ENCODE measurements at regions not wholly inside any gene's neighbourhood (a gene's known extent, or its start where the extent isn't known, plus 50 kb on each side); places are given as distances from the start of the nearest gene placed in this dataset.
"Not testable (repeated sequence)": the region's sequence is repeated elsewhere in the genome, so short reads cannot be mapped to it uniquely, and the experiment has no call there.

GRCh38 chr3:82382831-82383230, 621.4 kb upstream of the GBE1 start:
- FAIRE-seq, result no peak

GRCh38 chr3:82378392-82378791, 616.9 kb upstream of the GBE1 start:
- FAIRE-seq, result no peak

GRCh38 chr3:82376883-82377282, 615.4 kb upstream of the GBE1 start:
- no peak for FAIRE-seq

- FAIRE-seq, result not testable (repeated sequence)
Measured at GRCh38 chr3:82373833-82374232, 612.4 kb upstream of the GBE1 start.

DNA sequence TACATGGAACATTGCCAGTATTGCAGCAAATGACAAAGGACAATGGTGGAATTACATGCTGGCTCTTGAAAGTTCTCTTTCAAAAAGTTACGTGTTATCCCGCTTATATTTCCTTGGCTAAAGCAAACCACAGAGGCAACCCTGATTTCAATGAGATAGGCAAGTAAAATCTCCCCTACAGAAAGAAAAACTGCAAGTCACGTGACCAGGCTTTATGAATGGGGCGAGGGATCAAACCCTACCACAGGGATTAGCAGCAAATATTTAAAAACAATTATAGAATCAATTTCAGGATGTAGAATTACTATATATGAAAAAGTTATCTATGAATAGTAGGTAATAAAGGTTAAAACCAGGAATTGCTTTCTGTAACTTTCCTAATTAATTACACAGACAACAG, 603.4 kb upstream of the GBE1 start:
- FAIRE-seq, result no peak

DNA sequence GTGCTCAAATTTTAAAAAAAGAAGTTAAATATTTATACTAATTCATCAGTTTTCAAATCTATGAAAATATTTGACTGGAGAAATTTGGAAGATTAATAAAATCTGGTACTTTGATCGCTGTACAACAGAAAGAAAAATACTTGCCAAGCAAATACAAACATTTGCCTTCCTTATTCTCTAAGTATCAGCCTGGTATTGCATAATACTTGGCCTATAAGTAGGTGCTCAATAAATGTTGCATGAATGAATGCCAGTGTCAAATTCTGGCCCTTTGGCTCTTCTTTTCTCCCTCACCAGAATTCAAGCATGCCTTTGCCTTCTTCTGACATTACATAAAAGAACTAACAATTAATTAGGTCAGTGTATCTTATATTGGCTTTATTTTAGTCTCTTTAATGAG, 601.7 kb upstream of the GBE1 start:
- no peak for FAIRE-seq

DNA sequence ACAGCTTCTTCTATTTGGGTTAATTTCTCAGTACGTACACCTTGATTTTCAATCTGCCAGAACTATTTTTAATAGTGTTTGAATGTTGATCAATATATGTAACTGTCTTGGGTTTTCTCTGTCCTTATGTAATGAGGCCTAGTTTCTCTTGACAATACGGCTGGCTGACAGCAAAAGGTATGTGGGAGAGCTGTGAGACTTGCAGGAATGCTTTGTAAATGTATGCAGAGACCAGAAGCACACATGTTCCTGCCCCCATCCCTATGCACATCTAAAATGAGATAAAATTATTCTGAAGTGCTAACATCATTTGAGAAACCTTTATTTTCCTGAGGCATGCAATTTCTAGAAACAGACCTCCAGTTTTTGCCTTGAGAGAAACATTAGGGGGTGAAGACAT, 593.8 kb upstream of the GBE1 start:
- no peak for FAIRE-seq

DNA sequence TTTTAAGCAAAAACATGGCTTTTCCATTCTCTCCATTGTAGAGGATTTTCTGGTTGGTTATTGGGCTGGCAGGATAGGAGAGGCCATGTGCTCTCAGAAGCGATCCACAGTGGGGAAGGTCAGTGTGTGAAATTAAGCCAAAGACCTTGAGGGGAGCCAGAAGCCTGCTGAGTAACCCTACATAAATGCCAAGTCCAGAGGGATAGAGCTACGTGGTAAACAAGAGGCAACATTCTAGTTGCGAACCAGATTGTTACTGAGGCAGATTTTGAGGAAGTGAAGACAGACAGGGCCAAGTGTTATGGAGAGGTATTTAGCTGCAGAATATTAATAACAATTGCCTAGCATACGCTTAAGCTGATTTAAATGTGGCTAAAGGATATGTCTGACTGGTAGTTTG, 592.8 kb upstream of the GBE1 start:
- FAIRE-seq, result no peak

- no peak for FAIRE-seq
Measured at GRCh38 chr3:82353306-82354171, 592.1 kb upstream of the GBE1 start.

DNA sequence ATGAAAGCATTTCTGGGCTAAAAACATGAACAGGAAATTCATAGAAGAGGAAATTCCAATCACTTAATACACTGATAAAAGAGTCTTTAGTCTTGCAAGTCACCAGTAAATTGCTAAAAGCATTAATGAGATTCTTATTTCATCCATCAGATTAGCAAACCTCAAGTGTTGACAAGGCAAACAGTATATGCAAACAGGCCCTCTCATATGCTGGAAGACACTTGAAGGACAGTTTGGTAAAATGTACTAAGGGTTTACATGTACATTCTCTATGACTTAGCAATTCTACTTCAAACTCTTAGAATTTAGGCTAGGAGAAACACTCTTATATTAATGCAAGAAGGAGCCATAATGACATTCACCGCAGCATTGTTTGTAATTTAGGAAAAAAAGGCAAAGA, 586.1 kb upstream of the GBE1 start:
- no peak for FAIRE-seq

DNA sequence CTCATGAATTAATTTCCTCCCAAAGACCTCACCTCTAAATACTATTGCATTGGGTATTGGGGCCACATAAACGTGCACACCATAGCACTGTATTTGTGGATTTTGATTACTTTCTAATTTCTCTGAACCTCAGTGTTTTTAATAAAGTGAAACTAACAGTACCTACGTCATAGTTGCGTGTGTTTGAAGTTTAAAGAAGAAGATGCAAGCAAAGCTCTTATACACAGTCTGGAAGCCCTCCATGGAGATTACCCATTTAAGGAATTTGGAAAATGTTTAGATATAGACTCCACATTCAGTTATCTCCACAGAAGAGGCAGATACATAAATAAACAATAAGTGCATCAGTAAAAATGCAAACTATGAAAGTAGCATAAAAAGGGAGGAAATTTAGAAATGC, 581.1 kb upstream of the GBE1 start:
- no peak for FAIRE-seq

GRCh38 chr3:82329300-82329699, 567.9 kb upstream of the GBE1 start:
- FAIRE-seq, result no peak

DNA sequence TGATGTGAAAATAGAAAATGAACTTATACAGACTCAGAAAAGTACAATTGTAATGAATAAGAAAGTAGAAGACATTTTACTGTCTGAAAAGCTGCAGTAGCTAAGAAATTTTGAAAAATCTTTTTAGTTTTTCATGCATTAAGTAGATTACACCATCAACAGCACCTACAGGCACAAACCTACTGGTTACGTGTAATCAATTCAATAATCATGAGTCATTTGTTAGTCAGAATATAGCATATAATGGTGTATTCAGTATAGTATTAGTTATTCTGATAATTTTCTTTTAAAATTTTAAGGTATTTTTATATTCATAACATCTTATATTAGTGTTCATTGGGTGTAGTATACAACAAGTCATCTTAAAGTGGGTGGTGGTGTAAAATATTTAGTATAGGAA, 550.5 kb upstream of the GBE1 start:
- no peak for FAIRE-seq

- FAIRE-seq, result no peak
Measured at GRCh38 chr3:82308755-82309154, 547.3 kb upstream of the GBE1 start.

- no peak for FAIRE-seq
Measured at GRCh38 chr3:82306189-82306588, 544.7 kb upstream of the GBE1 start.

- FAIRE-seq, result no peak
Measured at GRCh38 chr3:82294609-82295008, 533.2 kb upstream of the GBE1 start.

DNA sequence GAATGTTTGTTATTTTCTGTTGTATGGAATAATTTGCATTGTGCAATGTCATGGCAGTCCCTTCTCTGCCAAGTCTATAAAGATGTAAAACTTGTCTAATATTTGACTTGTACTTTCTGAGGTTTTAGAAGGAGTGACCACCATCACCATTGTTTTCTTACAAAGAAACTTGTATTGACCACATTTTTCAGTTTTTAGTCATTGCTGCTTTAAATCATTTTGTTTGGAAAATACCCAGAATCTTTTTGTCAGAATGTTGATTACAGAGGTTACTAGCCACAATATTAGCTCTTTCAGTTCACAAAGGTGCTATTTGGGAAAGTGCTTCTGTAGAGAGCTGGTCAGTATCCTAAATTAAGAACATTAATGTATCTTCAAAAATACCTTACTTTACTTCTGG, 532.4 kb upstream of the GBE1 start:
- FAIRE-seq, result no peak

DNA sequence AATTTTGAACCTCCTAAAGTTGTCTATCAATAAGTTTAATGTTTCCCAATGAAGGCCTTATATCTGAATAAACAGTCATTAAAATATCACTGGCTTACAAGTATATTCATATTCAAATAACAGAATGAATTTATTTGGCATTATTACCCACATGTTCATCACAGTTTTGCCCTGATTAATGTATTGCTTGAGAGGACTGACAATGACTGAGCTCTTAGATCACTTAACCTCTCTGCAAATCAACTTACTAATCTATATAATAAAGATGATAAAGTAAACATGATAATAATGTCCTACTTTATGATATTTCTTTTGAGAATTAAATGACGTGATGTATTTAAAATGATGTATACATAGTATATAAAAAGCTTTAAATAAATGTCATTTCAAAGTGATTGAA, 532.0 kb upstream of the GBE1 start:
- FAIRE-seq, result no peak

DNA sequence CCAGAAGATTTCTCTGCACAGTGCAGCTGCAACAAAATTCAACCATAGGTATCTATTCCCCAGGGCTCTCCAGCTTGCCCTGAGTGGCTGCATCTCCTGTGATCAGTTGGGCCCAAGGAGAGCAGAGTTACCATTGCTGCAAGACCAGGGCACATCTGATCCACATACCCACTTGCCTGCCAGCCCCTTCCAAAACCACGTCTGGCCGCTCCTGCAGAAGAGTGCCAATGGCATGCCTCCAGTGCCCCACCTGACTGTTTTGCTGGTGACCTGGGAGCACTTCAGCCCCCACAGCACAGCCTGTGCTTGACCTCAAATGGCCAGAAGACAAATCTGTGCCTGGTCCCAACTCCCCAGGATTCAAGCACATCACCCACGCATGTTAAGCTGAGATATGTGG, 526.1 kb upstream of the GBE1 start:
- FAIRE-seq, result no peak

GRCh38 chr3:82281205-82281604, 519.8 kb upstream of the GBE1 start:
- no peak for FAIRE-seq

DNA sequence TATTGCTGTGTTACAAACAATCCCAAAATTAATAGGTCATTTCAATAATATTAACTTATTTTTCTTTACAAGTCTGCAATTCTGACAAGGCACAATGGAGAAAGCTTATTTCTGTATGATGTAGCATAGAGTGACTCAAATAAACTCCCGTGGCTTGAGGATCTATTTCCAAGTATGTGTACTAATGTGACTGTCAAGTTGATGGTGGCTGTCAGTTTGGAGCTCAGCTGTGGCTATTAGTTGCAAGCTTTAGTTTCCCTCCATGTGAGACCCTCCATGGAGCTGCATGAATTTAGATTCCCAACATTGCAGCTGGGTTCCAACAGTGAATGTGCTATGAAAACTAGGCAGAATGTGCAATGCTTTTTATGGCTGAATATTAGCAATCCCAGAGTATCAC, 515.5 kb upstream of the GBE1 start:
- no peak for FAIRE-seq

DNA sequence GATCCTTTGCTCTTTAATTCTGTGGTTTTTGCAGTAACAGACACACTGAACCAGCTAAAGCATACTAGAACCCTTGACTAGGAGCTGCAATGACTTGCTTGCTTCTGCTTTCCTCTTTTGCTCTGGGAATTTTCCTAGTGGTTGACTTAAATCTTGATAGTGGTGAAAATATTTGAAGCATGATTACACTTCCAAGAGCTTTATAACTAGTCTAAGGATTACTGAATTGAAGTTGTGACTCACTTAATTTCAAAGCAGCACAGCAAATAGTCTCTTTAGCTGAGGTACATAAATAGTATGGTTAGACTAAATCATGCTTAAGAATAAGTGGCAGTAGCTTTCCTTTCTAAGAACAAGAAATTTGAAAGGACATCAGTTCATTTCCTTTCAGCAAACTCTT, 513.5 kb upstream of the GBE1 start:
- FAIRE-seq, result no peak

DNA sequence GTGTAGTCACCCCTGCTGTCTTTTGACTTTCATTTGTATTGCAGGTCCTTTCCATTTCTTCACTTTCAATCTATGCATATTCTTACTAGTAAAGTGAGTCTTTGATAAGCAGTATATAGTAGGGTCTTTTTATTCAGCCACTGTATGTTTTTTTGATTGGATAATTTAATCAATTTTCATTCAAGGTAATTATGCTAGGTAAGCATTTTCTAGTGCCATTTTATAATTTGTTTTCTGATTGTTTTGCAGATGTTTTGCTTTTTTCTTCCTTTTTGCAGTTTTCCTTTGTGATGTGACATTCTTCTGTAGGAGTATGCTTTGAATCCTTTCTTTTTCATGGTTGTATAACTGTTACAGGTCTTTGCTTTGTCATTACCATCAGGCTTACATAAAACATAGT, 504.3 kb upstream of the GBE1 start:
- FAIRE-seq, result no peak

- peak; percentile 38 for FAIRE-seq
Measured at GRCh38 chr3:82262193-82262592, 500.7 kb upstream of the GBE1 start.

GRCh38 chr3:82261637-82262036, 500.2 kb upstream of the GBE1 start:
- FAIRE-seq, result no peak

All from islet of Langerhans (tissue), 1 donor.